WI38 (cell line): ENCODE measurements at regions not wholly inside any gene's neighbourhood (a gene's known extent, or its start where the extent isn't known, plus 50 kb on each side); places are given as distances from the start of the nearest gene placed in this dataset.

Source experiments
- H3K4me3 ChIP-seq: 2 replicates; pipeline ENCODE4 v1.5.1; 2011; ENCODE audit warnings: low read depth, mild to moderate bottlenecking, control low read depth, low read length
- TF ChIP-seq, protein P1 (sequence below): IDR thresholded peaks from 2 replicates; pipeline ENCODE4 v1.5.1; 2012; ENCODE audit warnings: low read depth, mild to moderate bottlenecking, control low read depth, low read length

DNA sequence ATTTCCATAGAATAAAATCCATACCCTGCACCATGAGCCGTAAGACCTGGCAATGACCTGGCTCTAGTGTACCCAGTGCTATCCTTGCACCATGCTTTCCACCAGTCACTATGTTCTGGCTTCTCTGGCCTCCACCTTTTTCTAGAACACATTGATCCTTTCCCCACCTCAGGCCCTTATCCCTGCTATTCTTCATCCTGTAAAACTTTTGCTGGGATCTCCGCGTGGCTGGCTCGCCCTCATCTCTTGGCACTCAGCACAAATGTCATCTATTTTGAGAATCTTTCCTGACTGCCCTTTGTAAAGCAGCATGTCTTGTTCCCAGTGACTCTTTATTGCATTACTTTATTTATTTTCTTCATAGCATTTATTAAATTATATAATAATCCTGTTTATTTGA is 169.8 kb upstream of the B3GALT2 start:
- H3K4me3 ChIP-seq, result no peak overlapping the region
- TF ChIP-seq, protein P1, sequence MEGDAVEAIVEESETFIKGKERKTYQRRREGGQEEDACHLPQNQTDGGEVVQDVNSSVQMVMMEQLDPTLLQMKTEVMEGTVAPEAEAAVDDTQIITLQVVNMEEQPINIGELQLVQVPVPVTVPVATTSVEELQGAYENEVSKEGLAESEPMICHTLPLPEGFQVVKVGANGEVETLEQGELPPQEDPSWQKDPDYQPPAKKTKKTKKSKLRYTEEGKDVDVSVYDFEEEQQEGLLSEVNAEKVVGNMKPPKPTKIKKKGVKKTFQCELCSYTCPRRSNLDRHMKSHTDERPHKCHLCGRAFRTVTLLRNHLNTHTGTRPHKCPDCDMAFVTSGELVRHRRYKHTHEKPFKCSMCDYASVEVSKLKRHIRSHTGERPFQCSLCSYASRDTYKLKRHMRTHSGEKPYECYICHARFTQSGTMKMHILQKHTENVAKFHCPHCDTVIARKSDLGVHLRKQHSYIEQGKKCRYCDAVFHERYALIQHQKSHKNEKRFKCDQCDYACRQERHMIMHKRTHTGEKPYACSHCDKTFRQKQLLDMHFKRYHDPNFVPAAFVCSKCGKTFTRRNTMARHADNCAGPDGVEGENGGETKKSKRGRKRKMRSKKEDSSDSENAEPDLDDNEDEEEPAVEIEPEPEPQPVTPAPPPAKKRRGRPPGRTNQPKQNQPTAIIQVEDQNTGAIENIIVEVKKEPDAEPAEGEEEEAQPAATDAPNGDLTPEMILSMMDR, result no peak

DNA sequence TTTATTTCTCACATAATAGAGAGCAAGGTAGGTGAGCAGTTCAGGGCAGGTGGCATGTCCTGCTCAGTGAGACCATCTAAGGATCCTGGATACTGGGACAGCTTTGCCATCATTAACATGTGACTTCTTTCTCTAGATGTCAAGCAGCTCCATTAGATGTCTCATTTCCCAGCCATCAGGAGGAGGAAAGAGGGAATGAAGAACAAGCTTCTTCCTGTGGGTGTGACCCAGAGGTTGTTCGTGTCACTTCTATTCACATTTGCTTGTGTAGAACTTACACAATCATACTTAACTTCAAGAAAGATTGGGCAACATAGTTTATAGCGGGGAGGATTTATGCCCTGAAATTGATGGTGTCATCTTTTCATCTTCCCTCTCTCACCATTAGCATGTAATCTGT is 169.2 kb upstream of the B3GALT2 start:
- no peak overlapping the region for H3K4me3 ChIP-seq
- TF ChIP-seq, protein P1, result no peak

DNA sequence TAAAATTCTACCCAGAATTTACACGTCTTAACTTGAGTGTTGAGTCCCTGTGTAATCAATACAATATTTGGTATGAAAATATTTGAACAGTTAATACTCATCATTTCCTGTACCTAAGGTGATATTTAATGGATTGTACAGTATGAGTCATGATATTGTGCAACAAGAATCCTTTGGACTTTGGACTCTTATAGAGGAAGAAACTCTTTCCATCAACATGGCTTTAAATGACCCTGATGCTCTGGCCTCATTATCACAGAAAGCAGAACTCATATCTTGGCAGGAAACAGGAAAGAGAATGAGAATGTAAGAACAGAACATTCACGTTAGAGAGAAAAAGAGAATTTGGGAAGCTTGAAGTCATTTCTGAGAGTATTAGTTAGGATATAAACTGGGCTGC is 168.8 kb upstream of the B3GALT2 start:
- no peak overlapping the region for H3K4me3 ChIP-seq
- TF ChIP-seq, protein P1, result no peak

DNA sequence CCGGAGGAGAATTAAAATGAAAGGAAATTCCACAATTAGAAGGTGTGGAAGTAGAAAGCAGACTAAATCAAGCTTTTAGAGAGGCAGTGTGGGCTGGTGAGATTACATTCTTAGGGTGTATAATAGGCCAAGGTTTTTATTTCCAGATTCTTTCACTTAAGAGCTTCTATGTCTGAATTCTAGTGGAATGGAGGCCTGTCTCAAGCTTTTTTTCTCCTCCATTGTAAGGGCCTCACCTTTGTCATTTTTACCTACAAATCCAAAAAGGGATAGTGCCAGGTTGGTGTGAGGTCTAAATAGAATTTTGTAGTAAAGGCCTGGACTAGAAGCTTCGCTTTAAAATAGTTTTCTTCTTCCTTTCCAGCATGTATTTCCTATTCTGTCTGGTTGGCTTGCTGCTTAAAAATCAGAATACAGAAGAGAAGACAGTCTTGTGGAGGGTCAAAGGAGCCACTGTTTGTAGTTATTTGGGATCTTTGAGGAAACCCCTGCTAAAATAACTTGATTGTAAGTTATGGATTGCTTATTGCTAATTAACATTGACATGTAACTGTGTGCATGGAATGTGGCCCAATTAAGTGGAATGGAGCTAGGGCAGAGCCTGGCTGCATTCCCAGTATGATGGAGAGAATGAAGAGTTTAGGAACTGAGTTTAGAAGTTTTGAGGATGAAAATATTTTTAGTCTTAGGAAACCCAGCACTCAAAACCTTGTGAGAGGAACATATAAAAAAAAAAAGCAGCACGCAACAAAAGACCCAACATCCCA is 162.5 kb upstream of the B3GALT2 start:
- TF ChIP-seq, protein P1, result no peak
- no peak overlapping the region for H3K4me3 ChIP-seq

DNA sequence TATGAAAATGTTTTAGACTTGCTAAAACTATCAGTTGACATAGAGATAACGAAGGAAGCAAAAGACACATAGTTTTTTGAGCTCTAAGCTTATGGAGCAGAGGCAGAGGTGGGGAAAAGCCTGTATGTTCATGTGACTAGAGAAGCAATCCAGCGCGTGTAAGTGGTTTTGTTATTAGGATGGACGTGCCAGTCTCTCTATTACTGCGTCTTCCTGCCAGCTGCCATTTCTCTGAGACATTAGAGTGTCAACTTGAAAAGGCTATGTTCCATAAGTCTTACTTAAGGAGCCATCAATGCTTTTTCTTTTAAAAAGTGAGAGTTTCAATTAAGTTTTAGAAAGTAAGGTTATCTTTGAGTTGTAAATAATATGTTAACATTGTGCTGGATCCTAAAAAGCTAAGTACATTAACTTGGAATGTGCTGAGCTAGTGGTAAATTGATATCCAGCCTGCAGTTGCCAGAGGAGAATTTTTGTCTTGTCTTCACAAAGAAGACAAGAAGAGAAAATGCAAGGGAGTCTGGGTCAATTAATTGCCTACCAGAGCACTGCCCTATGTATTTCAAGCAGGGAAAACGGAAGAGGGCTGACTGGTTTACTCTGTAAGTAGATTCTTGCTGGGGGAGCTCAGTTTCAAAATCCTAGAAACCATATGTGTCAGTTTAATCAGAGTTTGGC is 161.8 kb upstream of the B3GALT2 start:
- TF ChIP-seq, protein P1, result no peak
- no peak overlapping the region for H3K4me3 ChIP-seq

DNA sequence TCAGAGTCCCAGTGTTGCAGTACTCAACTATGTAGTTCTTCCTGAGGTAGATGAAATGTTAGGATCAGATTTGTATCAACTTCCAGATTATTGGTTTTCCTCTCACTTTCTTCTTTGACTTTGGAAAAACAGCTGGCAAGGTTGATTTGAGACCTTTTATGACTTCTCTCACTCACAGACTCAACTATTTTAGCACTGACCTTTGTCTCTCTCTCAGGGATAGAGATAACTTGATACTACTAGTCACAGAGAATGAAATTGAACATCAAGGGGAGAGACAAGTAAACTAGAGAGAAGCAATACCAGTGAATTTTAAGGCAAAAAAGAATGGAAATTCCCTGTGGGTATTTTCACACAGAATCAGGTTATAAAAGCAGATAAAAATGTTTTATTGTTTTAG is 159.7 kb upstream of the B3GALT2 start:
- TF ChIP-seq, protein P1, result no peak
- H3K4me3 ChIP-seq, result no peak overlapping the region

DNA sequence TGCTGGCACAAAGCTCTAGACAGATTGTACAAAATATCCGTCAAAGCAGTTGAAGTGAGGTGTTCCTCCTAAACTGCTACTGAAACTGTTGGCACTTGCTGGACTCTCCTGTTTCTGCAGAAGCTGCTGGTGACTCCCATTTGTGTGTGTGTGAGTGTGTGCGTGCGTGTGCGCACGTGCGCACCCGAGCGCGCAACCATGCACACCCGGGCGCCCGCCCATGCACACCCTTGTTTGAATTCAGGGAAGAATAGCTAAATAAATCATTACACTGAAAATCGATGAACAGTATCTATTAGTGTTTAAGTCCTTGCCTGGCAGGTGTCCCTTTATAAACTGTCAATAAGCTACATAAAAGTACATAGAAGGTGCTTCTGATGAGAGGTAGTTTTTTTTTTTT is 156.4 kb upstream of the B3GALT2 start:
- H3K4me3 ChIP-seq, result no peak overlapping the region
- TF ChIP-seq, protein P1, result no peak
